Caco-2 (cell line): ENCODE measurements at regions not wholly inside any gene's neighbourhood (a gene's known extent, or its start where the extent isn't known, plus 50 kb on each side); places are given as distances from the start of the nearest gene placed in this dataset.

Experiments used
- BruUV-seq: library from RNA; stranded (reverse); fragments of 400-500 nt; replicated peaks from 2 replicates; lab custom pipeline; 2021; lab: Mats Ljungman, UMichigan
- CTCF ChIA-PET: fragments of 300-600 bp; sonication (Branson Sonifier 250); formaldehyde crosslinking; loops from one replicate; lab custom pipeline; 2022; ENCODE audit warnings: antibody characterized with exemption; lab: Charles Lee
- POLR2A ChIA-PET: fragments of 300-600 bp; sonication (Branson Sonifier 250); formaldehyde crosslinking; loops from one replicate; lab custom pipeline; 2022; ENCODE audit warnings: antibody characterized with exemption; lab: Charles Lee
- DNase-seq, 2 experiments: peaks; one replicate each; pipeline versions ENCODE4 v3.0.0 to v3.0.0-alpha.2; 2020 to 2022
- H3K27me3 ChIP-seq: replicated peaks from 2 replicates; pipeline ENCODE4 v1.6.0; 2011; ENCODE audit warnings: low read length; ENCODE audit not compliant: control insufficient read depth, insufficient read depth
- H3K36me3 ChIP-seq: 2 replicates; pipeline ENCODE4 v1.5.1; 2011; ENCODE audit warnings: low read length; ENCODE audit not compliant: control insufficient read depth, insufficient read depth
- H3K4me1 ChIP-seq: fragments of 250-450 bp; sonication (Bioruptor Pico); 2 replicates; pipeline ENCODE4 v1.5.1; 2020; ENCODE audit warnings: mild to moderate bottlenecking
- H3K4me3 ChIP-seq: 2 replicates; pipeline ENCODE4 v1.5.1; 2011; ENCODE audit warnings: low read depth, mild to moderate bottlenecking, control low read depth, low read length
- H3K9me3 ChIP-seq: fragments of 250-450 bp; sonication (Bioruptor Pico); 2 replicates; pipeline ENCODE4 v1.5.1; 2020; ENCODE audit warnings: mild to moderate bottlenecking, moderate library complexity
- H3K27ac Mint-ChIP-seq: one replicate; pipeline ENCODE4 v1.8.0; 2022; ENCODE audit warnings: mixed read lengths; ENCODE audit not compliant: unreplicated experiment
- H3K27me3 Mint-ChIP-seq: one replicate; pipeline ENCODE4 v1.8.0; 2022; ENCODE audit warnings: mixed read lengths; ENCODE audit not compliant: insufficient read depth, unreplicated experiment
- H3K36me3 Mint-ChIP-seq: one replicate; pipeline ENCODE4 v1.8.0; 2022; ENCODE audit warnings: mild to moderate bottlenecking, mixed read lengths; ENCODE audit not compliant: insufficient read depth, unreplicated experiment
- H3K4me1 Mint-ChIP-seq: one replicate; pipeline ENCODE4 v1.8.0; 2022; ENCODE audit warnings: low read depth, mixed read lengths; ENCODE audit not compliant: unreplicated experiment
- H3K4me3 Mint-ChIP-seq: one replicate; pipeline ENCODE4 v1.8.0; 2022; ENCODE audit warnings: mild to moderate bottlenecking, moderate library complexity, mixed read lengths; ENCODE audit not compliant: unreplicated experiment
- H3K9me3 Mint-ChIP-seq: one replicate; pipeline ENCODE4 v1.8.0; 2022; ENCODE audit warnings: mixed read lengths; ENCODE audit not compliant: unreplicated experiment
- CTCF ChIP-seq, 2 experiments: fragments of 200-600 bp in 1 of 2; IDR thresholded peaks; 1 replicate in 1 of 2; 2 replicates in 1 of 2; pipeline versions ENCODE4 v1.5.1 to v1.8.0; 2011 to 2022; ENCODE audit warnings: antibody characterized with exemption in 1 of 2, control low read depth in 1 of 2, inconsistent platforms in 1 of 2, low read depth in 1 of 2, low read length in 1 of 2, mild to moderate bottlenecking in 1 of 2, moderate library complexity in 1 of 2; ENCODE audit not compliant: insufficient read depth in 1 of 2, severe bottlenecking in 1 of 2, unreplicated experiment in 1 of 2
- intact Hi-C: fragments of 100-400 bp; cut with micrococcal nuclease; formaldehyde crosslinking; loops from one replicate; pipeline ENCODE4 v1.10.0; 2022; ENCODE audit not compliant: unreplicated experiment

DNA sequence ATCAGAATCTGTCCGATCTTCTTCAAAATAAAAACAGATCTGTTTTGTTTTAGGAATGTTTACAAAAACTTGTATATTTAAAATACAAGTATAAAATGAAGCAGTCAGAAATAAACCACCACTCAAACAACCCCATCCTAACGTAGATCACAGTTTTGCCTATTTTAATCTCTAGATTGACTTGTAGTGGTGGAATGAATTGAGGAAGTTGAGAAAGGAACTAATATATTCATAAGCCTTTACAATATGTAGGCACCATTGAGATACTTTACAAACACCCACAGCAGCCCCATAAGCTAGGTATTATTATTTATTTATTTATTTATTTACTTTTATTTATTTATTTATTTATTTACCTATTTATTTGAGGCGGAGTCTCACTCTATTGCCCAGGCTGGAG lies 52.3 kb upstream of the KLF3 start:
- peaks cover 6% of the 10 kb centered on the region for H3K4me1 Mint-ChIP-seq
- no peak overlapping the region for H3K4me3 Mint-ChIP-seq
- no peaks in the 10 kb centered on the region for H3K4me1 ChIP-seq
- intact Hi-C loops: no loop called here
- H3K27me3 Mint-ChIP-seq: no peaks in the 10 kb centered on the region
- no TSS peak for BruUV-seq
- H3K27me3 ChIP-seq: no peaks in the 10 kb centered on the region
- no peak overlapping the region for H3K4me3 ChIP-seq
- CTCF ChIA-PET: interaction anchor here (0.7 kb wide), 1 partner anchor 382 kb away, joined by 3 read pairs; no protein-coding TSS in a partner anchor
- no peak overlapping the region for H3K27ac Mint-ChIP-seq
- no peak for TF ChIP-seq CTCF (IDR thresholded peaks at IDR 0.05; ENCODE audit: insufficient read depth in 1 of 2, low read depth in 1 of 2, low read length in 1 of 2, severe bottlenecking in 1 of 2, unreplicated experiment in 1 of 2)
- H3K36me3 Mint-ChIP-seq: no peaks in the 10 kb centered on the region
- no peaks in the 10 kb centered on the region for H3K9me3 Mint-ChIP-seq
- H3K9me3 ChIP-seq: no peaks in the 10 kb centered on the region
- no peaks in the 10 kb centered on the region for H3K36me3 ChIP-seq
- no peak for DNase-seq
- POLR2A ChIA-PET: no interaction called here

DNA sequence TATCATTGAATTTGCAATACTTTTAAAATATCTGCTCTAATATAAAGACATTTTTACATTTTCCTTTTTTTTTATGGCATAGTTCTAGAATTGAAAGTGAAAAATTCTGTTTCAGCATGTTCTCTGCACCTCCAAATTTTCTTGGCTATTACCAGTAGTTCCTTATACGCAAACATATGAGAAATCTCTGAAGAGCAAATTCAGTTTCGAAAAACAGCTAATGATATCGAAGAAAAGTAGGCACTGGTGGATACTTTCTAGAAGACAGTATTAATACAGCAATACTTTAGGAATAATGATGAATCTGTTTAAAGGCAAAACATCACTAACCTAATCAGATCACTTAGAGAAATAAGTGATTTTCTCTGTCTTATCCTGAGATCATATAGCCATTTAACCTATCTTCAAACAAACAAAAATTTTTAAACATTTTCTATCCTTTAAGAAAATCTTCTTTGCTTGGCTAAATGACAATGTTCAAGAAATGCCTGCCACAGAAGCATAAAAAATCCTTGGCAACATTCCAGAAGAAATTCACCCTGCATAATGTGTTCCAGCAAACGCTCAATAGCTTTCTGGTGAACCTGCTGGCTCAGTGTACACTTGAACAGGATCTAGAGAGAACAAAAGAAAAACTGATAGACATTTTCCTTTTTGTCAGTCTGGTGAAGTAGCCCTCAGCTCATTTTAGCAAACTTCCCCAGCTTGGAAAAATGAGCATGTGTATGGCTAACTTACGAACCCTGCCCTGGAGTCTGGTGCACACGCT lies 51.2 kb upstream of the KLF3 start:
- H3K36me3 Mint-ChIP-seq: no peaks in the 10 kb centered on the region
- Histone ChIP-seq H3K9me3 (no peaks in the 10 kb centered on the region), H3K36me3 (no peaks in the 10 kb centered on the region), H3K4me3 (no peak overlapping the region), H3K27me3 (no peaks in the 10 kb centered on the region), H3K4me1 (no peaks in the 10 kb centered on the region)
- H3K4me1 Mint-ChIP-seq: peaks cover 6% of the 10 kb centered on the region
- CTCF ChIA-PET: no interaction called here
- H3K4me3 Mint-ChIP-seq: no peak overlapping the region
- BruUV-seq: no TSS peak
- H3K27ac Mint-ChIP-seq: no peak overlapping the region
- H3K9me3 Mint-ChIP-seq: peaks cover 5% of the 10 kb centered on the region
- H3K27me3 Mint-ChIP-seq: no peaks in the 10 kb centered on the region
- intact Hi-C loops: no loop called here
- DNase-seq: no peak
- no peak for TF ChIP-seq CTCF (IDR thresholded peaks at IDR 0.05; ENCODE audit: insufficient read depth in 1 of 2, low read depth in 1 of 2, low read length in 1 of 2, severe bottlenecking in 1 of 2, unreplicated experiment in 1 of 2)
- POLR2A ChIA-PET: no interaction called here
